GM18870 (cell line): ENCODE measurements at regions not wholly inside any gene's neighbourhood (a gene's known extent, or its start where the extent isn't known, plus 50 kb on each side); places are given as distances from the start of the nearest gene placed in this dataset.
A peak's percentile ranks its signal among the peaks of the same experiment; 100 is the strongest.
"Not testable (repeated sequence)": the region's sequence is repeated elsewhere in the genome, so short reads cannot be mapped to it uniquely, and the experiment has no call there.

Experiments
- ATAC-seq: cut with Tn5 transposase; IDR thresholded peaks from one replicate; pipeline ENCODE4 v1.9.1; 2021; ENCODE audit warnings: moderate library complexity; ENCODE audit not compliant: unreplicated experiment

- ATAC-seq, result no peak
These were observed 192.5 kb downstream of the TECRL start for GRCh38 chr4:64216741-64217140.

- ATAC-seq, result no peak
These were observed 203.9 kb downstream of the TECRL start for GRCh38 chr4:64205376-64205775.

- no peak for ATAC-seq
These were observed 209.2 kb downstream of the TECRL start for GRCh38 chr4:64200001-64200555.

GRCh38 chr4:64195582-64195981, 213.7 kb downstream of the TECRL start:
- ATAC-seq, result no peak

GRCh38 chr4:64192731-64193412, 216.4 kb downstream of the TECRL start:
- no peak for ATAC-seq

GRCh38 chr4:64174247-64174882, 234.9 kb downstream of the TECRL start:
- no peak for ATAC-seq

GRCh38 chr4:64166365-64166764, 242.9 kb downstream of the TECRL start:
- no peak for ATAC-seq

- peak; percentile 82 for ATAC-seq
These were observed 250.5 kb downstream of the TECRL start for GRCh38 chr4:64158648-64159326.

- no peak for ATAC-seq
These were observed 251.9 kb downstream of the TECRL start for GRCh38 chr4:64157397-64157796.

GRCh38 chr4:64156253-64156652, 253.0 kb downstream of the TECRL start:
- ATAC-seq, result no peak

GRCh38 chr4:64146030-64146429, 263.2 kb downstream of the TECRL start:
- ATAC-seq, result no peak

GRCh38 chr4:64144994-64145393, 264.3 kb downstream of the TECRL start:
- no peak for ATAC-seq

GRCh38 chr4:64130907-64131306, 278.3 kb downstream of the TECRL start:
- ATAC-seq, result no peak

- no peak for ATAC-seq
These were observed 283.9 kb downstream of the TECRL start for GRCh38 chr4:64125354-64125753.

GRCh38 chr4:64121803-64122202, 287.4 kb downstream of the TECRL start:
- ATAC-seq, result no peak

- ATAC-seq, result no peak
These were observed 303.3 kb downstream of the TECRL start for GRCh38 chr4:64105903-64106302.

- no peak for ATAC-seq
These were observed 313.9 kb downstream of the TECRL start for GRCh38 chr4:64095398-64095797.

GRCh38 chr4:64079316-64079715, 329.9 kb downstream of the TECRL start:
- ATAC-seq, result no peak

GRCh38 chr4:64068096-64068495, 341.2 kb downstream of the TECRL start:
- ATAC-seq, result no peak

GRCh38 chr4:64062991-64063390, 346.3 kb downstream of the TECRL start:
- no peak for ATAC-seq

GRCh38 chr4:64037033-64037432, 372.2 kb downstream of the TECRL start:
- ATAC-seq, result not testable (repeated sequence)

GRCh38 chr4:64022560-64022959, 386.7 kb downstream of the TECRL start:
- ATAC-seq, result no peak
